ENCODE measurements at regions not wholly inside any gene's neighbourhood (a gene's known extent, or its start where the extent isn't known, plus 50 kb on each side); places are given as distances from the start of the nearest gene placed in this dataset.

DNA sequence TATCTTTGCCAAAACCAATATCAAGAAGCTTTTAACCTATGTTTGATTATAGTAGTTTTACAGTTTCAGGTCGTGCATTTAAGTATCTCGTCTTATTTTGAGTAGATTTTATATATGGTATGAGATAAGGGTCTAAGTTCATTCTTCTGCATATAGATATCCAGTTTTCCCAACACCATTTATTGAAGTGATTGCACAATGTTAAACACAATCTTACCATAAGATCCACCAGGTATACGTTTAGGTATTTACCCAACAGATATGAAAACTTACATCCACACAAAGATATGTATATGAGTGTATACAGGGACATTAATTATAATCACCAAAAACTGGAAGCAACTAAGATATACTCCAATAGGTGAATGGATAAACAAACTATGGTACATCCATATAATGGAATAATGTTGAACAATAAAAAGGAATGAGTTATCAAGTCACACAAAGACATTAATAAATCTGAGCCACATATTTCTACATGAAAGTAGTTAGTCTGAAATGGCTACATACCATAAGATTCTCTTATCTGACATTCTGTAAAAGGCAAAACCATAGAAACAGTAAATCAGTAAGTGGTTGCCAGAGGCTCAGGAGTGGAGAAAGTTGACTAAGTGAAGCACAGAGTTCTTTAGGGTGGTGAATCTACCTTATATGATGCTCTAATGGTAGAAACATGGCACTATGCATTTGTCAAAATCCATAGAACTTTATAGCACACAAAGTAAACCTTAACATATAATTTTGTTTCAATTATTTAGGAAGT is 222.6 kb downstream of the NUAK1 start:
- TF ChIP-seq, protein P1, sequence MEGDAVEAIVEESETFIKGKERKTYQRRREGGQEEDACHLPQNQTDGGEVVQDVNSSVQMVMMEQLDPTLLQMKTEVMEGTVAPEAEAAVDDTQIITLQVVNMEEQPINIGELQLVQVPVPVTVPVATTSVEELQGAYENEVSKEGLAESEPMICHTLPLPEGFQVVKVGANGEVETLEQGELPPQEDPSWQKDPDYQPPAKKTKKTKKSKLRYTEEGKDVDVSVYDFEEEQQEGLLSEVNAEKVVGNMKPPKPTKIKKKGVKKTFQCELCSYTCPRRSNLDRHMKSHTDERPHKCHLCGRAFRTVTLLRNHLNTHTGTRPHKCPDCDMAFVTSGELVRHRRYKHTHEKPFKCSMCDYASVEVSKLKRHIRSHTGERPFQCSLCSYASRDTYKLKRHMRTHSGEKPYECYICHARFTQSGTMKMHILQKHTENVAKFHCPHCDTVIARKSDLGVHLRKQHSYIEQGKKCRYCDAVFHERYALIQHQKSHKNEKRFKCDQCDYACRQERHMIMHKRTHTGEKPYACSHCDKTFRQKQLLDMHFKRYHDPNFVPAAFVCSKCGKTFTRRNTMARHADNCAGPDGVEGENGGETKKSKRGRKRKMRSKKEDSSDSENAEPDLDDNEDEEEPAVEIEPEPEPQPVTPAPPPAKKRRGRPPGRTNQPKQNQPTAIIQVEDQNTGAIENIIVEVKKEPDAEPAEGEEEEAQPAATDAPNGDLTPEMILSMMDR (IDR thresholded peaks at IDR 0.05; ENCODE audit: insufficient read depth, low read length, poor library complexity, severe bottlenecking), result no peak
- no peak for TF ChIP-seq EZH2phosphoT487 (conservative IDR thresholded peaks at IDR 0.05; ENCODE audit: low read length)
